ENCODE measurements at regions not wholly inside any gene's neighbourhood (a gene's known extent, or its start where the extent isn't known, plus 50 kb on each side); places are given as distances from the start of the nearest gene placed in this dataset.

DNA sequence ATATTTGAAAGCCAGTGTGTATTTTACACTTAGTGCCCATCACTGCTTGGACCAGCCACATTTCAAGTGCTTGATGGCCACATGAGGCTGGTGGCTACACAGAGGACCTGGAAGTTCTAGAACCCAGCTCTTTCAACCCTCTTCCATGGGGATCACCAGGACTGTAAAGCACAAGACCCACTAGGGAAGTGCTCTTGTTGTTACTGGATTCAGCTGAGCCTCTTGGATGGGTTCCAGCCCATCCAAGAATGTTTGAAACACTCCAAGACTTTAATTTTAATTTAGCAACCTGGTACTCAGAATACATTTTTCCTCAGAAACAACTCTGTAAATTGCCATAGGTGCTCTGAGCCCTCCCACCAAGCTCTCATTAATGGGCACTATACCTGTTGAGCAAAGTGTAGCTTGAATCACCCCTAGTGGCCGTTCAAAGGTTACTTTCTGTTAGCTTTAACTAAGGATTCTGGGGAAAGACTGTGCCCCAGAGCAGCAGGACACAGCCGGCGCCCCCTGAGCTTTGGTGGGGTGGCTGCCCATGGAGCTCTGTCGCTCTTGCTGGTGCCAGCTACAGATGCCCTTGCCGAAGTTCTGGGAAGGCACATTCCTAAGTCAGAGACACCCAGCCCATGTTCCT is 212.4 kb downstream of the HSD17B3 start:
- TF ChIP-seq, protein P1, sequence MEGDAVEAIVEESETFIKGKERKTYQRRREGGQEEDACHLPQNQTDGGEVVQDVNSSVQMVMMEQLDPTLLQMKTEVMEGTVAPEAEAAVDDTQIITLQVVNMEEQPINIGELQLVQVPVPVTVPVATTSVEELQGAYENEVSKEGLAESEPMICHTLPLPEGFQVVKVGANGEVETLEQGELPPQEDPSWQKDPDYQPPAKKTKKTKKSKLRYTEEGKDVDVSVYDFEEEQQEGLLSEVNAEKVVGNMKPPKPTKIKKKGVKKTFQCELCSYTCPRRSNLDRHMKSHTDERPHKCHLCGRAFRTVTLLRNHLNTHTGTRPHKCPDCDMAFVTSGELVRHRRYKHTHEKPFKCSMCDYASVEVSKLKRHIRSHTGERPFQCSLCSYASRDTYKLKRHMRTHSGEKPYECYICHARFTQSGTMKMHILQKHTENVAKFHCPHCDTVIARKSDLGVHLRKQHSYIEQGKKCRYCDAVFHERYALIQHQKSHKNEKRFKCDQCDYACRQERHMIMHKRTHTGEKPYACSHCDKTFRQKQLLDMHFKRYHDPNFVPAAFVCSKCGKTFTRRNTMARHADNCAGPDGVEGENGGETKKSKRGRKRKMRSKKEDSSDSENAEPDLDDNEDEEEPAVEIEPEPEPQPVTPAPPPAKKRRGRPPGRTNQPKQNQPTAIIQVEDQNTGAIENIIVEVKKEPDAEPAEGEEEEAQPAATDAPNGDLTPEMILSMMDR (IDR thresholded peaks at IDR 0.05) = peak; percentile 15
- no peak for TF ChIP-seq EZH2 (IDR thresholded peaks at IDR 0.05)
- TF ChIP-seq EZH2phosphoT487 (IDR thresholded peaks at IDR 0.05) = no peak
